Left forelimb (tissue), 1 donor: ENCODE measurements at regions not wholly inside any gene's neighbourhood (a gene's known extent, or its start where the extent isn't known, plus 50 kb on each side); places are given as distances from the start of the nearest gene placed in this dataset.

ENCODE experiments used
- DNase-seq: peaks from one replicate; pipeline ENCODE4 v3.0.0-alpha.2; 2018; ENCODE audit warnings: low spot score

- DNase-seq: no peak
These were observed 445.6 kb downstream of the KCTD12 start for GRCh38 chr13:76440568-76440967.

- DNase-seq: no peak
These were observed 446.7 kb downstream of the KCTD12 start for GRCh38 chr13:76439546-76439945.

GRCh38 chr13:76438050-76438449, 448.2 kb downstream of the KCTD12 start:
- no peak for DNase-seq

- no peak for DNase-seq
These were observed 460.3 kb downstream of the KCTD12 start for GRCh38 chr13:76425935-76426334.

GRCh38 chr13:76421011-76421410, 465.2 kb downstream of the KCTD12 start:
- no peak for DNase-seq

- no peak for DNase-seq
These were observed 467.8 kb downstream of the KCTD12 start for GRCh38 chr13:76418404-76418803.

- DNase-seq: no peak
These were observed 471.9 kb downstream of the KCTD12 start for GRCh38 chr13:76414320-76414719.

- no peak for DNase-seq
These were observed 480.0 kb downstream of the KCTD12 start for GRCh38 chr13:76406243-76406642.

GRCh38 chr13:76398425-76398824, 487.8 kb downstream of the KCTD12 start:
- DNase-seq: no peak

GRCh38 chr13:76397413-76397812, 488.8 kb downstream of the KCTD12 start:
- DNase-seq: no peak

GRCh38 chr13:76389321-76389720, 496.9 kb downstream of the KCTD12 start:
- DNase-seq: no peak

GRCh38 chr13:76387566-76387965, 498.6 kb downstream of the KCTD12 start:
- DNase-seq: no peak

GRCh38 chr13:76386321-76386720, 499.9 kb downstream of the KCTD12 start:
- no peak for DNase-seq

GRCh38 chr13:76385586-76385985, 500.6 kb downstream of the KCTD12 start:
- DNase-seq: no peak

- peak; percentile 64 for DNase-seq
These were observed 502.3 kb downstream of the KCTD12 start for GRCh38 chr13:76383676-76384461.

- no peak for DNase-seq
These were observed 505.6 kb downstream of the KCTD12 start for GRCh38 chr13:76380446-76381065.

GRCh38 chr13:76379341-76380105, 506.7 kb downstream of the KCTD12 start:
- no peak for DNase-seq

GRCh38 chr13:76378767-76379166, 507.4 kb downstream of the KCTD12 start:
- DNase-seq: no peak

GRCh38 chr13:76363682-76364289, 522.4 kb downstream of the KCTD12 start:
- DNase-seq: no peak

GRCh38 chr13:76361868-76362267, 524.3 kb downstream of the KCTD12 start:
- no peak for DNase-seq

GRCh38 chr13:76351541-76352229, 534.5 kb downstream of the KCTD12 start:
- DNase-seq: no peak

- DNase-seq: no peak
These were observed 535.8 kb downstream of the KCTD12 start for GRCh38 chr13:76350399-76350798.
